Body of pancreas (tissue), 4 donors: ENCODE measurements at regions not wholly inside any gene's neighbourhood (a gene's known extent, or its start where the extent isn't known, plus 50 kb on each side); places are given as distances from the start of the nearest gene placed in this dataset.

Source experiments
- CTCF ChIP-seq, 7 experiments: fragments of 450-650 bp in 4 of 7; fragments of 200-600 bp in 3 of 7; sonication (generic) in 3 of 7; IDR thresholded peaks; one replicate each; pipeline ENCODE4 v1.5.1; 2016 to 2019; ENCODE audit warnings: antibody characterized with exemption in 7 of 7
- POLR2A ChIP-seq, 3 donors: fragments of 450-650 bp; IDR thresholded peaks; one replicate each; pipeline ENCODE4 v1.6.1; 2016; ENCODE audit warnings: antibody characterized with exemption in 3 of 3, mild to moderate bottlenecking in 2 of 3

DNA sequence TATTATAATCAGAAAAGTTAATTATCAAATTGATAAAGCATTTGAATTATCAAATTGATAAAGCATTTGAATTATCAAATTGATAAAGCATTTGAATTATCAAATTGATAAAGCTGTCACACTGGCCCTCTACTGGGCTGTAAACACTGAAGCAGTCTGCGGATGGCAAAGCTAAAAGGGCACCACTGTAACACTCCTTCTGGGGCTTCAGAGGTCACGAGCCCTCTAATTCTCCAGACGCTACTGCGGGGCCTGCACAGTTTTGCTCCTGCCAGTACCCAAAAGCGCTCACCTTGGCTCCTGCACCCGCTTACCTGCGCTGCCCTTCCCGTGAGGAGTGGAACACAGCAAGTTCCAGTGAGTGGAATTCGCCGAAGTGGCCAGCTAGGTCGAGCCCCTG, 409.0 kb upstream of the KCNMB2 start:
- TF ChIP-seq CTCF (IDR thresholded peaks at IDR 0.05) (no peak), POLR2A (IDR thresholded peaks at IDR 0.05) (no peak)
